HUDEP-2 (cell line): ENCODE measurements at regions not wholly inside any gene's neighbourhood (a gene's known extent, or its start where the extent isn't known, plus 50 kb on each side); places are given as distances from the start of the nearest gene placed in this dataset.
"Not testable (repeated sequence)": the region's sequence is repeated elsewhere in the genome, so short reads cannot be mapped to it uniquely, and the experiment has no call there.

Experiments
- DNase-seq, 76 experiments: peaks; one replicate each; lab custom pipeline; 2025; ENCODE audit not compliant: unreplicated experiment in 76 of 76; lab: John Stamatoyannopoulos, UW

DNA sequence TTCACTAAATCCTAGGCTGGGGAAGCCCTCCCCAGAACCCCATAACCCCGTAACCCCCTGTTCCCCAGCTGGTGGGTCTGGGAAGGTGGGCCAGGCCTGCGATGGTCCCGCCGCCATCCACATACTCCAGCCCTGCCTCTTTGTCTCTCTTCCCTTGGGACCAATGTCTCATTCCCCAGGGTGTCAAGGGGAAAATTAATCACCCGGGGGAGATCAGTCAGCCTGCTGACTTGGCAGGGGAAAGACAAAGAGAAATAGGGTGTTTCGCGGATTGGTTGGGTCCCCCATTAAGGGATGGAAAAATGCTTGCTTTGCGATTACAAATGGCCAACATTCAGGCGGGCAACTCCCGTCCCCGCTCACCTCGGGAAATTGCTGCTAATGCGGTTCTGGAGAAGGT lies 60.6 kb upstream of the LHX5 start:
- no peak for DNase-seq

DNA sequence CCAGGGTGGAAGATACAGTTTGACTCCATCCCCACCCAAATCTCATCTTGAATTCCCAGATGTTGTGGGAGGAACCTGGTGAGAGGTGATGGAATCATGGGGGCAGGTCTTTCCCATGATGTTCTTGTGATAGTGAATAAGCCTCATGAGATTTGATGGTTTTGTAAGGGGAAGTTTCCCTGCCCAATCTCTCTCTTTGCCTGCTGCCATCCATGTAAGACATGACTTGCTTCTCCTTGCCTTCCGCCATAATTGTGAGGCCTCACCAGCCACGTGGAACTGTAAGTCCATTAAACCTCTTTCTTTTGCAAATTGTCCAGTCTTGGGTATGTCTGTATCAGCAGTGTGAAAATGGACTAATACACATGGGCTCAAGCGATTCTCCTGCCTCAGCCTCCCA lies 59.4 kb upstream of the LHX5 start:
- DNase-seq = not testable (repeated sequence)

- no peak for DNase-seq
Measured at GRCh38 chr12:113528606-113529293, 57.1 kb upstream of the LHX5 start.

GRCh38 chr12:113525066-113525465 lies 53.4 kb upstream of the LHX5 start:
- DNase-seq = no peak

GRCh38 chr12:113524495-113524894 lies 52.8 kb upstream of the LHX5 start:
- no peak for DNase-seq

DNA sequence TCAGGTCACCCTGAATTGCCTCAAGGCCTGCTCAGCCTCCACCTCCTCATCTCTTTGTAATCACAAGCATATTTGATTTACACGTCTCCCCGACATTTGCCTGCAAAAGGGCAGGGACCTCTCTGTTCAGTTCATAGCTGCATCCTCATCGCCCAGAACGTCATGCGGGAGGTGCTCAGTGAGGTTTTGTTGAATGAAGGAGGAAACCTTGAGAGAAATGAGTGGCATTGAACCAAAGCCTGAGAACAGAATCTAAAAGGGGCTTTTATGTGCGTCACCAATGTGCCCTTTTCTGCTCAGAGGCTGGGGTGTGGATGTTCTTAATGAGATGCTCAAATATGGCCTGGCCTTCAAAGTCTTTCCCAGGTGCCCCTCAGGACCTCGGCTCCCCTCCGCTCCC lies 50.0 kb upstream of the LHX5 start:
- DNase-seq = no peak
